GM21717 (cell line): ENCODE measurements at regions not wholly inside any gene's neighbourhood (a gene's known extent, or its start where the extent isn't known, plus 50 kb on each side); places are given as distances from the start of the nearest gene placed in this dataset.

ENCODE experiments used
- ATAC-seq: cut with Tn5 transposase; IDR thresholded peaks from one replicate; pipeline ENCODE4 v1.9.1; 2021; ENCODE audit warnings: mild to moderate bottlenecking, moderate library complexity; ENCODE audit not compliant: unreplicated experiment

- ATAC-seq, result no peak
These were observed 207.6 kb downstream of the ANKRD60 start for GRCh38 chr20:58020656-58021454.

- no peak for ATAC-seq
These were observed 208.4 kb downstream of the ANKRD60 start for GRCh38 chr20:58019850-58020625.

- no peak for ATAC-seq
These were observed 209.2 kb downstream of the ANKRD60 start for GRCh38 chr20:58019027-58019849.

- no peak for ATAC-seq
These were observed 209.9 kb downstream of the ANKRD60 start for GRCh38 chr20:58018590-58018989.

GRCh38 chr20:58017970-58018530 is 210.4 kb downstream of the ANKRD60 start:
- no peak for ATAC-seq

- ATAC-seq, result no peak
These were observed 211.1 kb downstream of the ANKRD60 start for GRCh38 chr20:58017231-58017969.

- ATAC-seq, result no peak
These were observed 211.7 kb downstream of the ANKRD60 start for GRCh38 chr20:58016779-58017178.

GRCh38 chr20:58014628-58015315 is 213.7 kb downstream of the ANKRD60 start:
- no peak for ATAC-seq

GRCh38 chr20:58012731-58013510 is 215.5 kb downstream of the ANKRD60 start:
- no peak for ATAC-seq

- no peak for ATAC-seq
These were observed 216.4 kb downstream of the ANKRD60 start for GRCh38 chr20:58011947-58012610.

GRCh38 chr20:58011106-58011946 is 217.1 kb downstream of the ANKRD60 start:
- no peak for ATAC-seq

- ATAC-seq, result no peak
These were observed 217.8 kb downstream of the ANKRD60 start for GRCh38 chr20:58010666-58011065.

- ATAC-seq, result no peak
These were observed 218.3 kb downstream of the ANKRD60 start for GRCh38 chr20:58010186-58010585.

- no peak for ATAC-seq
These were observed 219.6 kb downstream of the ANKRD60 start for GRCh38 chr20:58008866-58009265.

- no peak for ATAC-seq
These were observed 220.0 kb downstream of the ANKRD60 start for GRCh38 chr20:58008413-58008812.

GRCh38 chr20:58007947-58008346 is 220.5 kb downstream of the ANKRD60 start:
- ATAC-seq, result no peak
